ENCODE measurements at regions not wholly inside any gene's neighbourhood (a gene's known extent, or its start where the extent isn't known, plus 50 kb on each side); places are given as distances from the start of the nearest gene placed in this dataset.

GRCh38 chr14:44448951-44449358 lies 58.1 kb downstream of the FSCB start:
- CTCF ChIA-PET: no interaction called here
- no peak for TF ChIP-seq EZH2phosphoT487 (IDR thresholded peaks at IDR 0.05; ENCODE audit: borderline replicate concordance, low read length)
- no peak for TF ChIP-seq EZH2 (IDR thresholded peaks at IDR 0.05; ENCODE audit: low read length, unreplicated experiment)
- no peak for TF ChIP-seq CTCF (conservative IDR thresholded peaks at IDR 0.05; ENCODE audit: low read depth, low read length)
- no peaks in the 10 kb centered on the region for H3K79me2 ChIP-seq (ENCODE audit: low read length)
- H3K4me3 ChIP-seq (ENCODE audit: low read length): no peak overlapping the region
- BruUV-seq (replicated peaks): no TSS peak
- DNase-seq (no peak), ATAC-seq (no peak)
- H3K4me2 ChIP-seq (ENCODE audit: low read length): no peak overlapping the region
- no peaks in the 10 kb centered on the region for H3K36me3 ChIP-seq (ENCODE audit: low read depth, low read length)
- H4K20me1 ChIP-seq (ENCODE audit: low read length): no peaks in the 10 kb centered on the region
- intact Hi-C loops (cut with micrococcal nuclease): loop anchor here (10.0 kb wide), 1 partner anchor 254 kb away; no protein-coding TSS in a partner anchor
- no peaks in the 10 kb centered on the region for H3K27me3 ChIP-seq (ENCODE audit: low read length)
- H3K9me2 ChIP-seq (replicated peaks; ENCODE audit: low read length): no peaks in the 10 kb centered on the region
- H3K9ac ChIP-seq (ENCODE audit: low read length): no peak overlapping the region
- H3K9me3 ChIP-seq (ENCODE audit: low read length): 0 out of 2 replicates have a peak, but pooled peaks cover 3% of the 10 kb centered on the region
- no peaks in the 10 kb centered on the region for H3F3A ChIP-seq (ENCODE audit: low read length, unreplicated experiment)
- H3K27ac ChIP-seq (ENCODE audit: low read length): no peak overlapping the region
- H3K4me1 ChIP-seq (ENCODE audit: insufficient read depth, low read length): no peaks in the 10 kb centered on the region
- no peak overlapping the region for H2AFZ ChIP-seq (ENCODE audit: low read length)
- POLR2A ChIA-PET (ENCODE audit: unreplicated experiment): no interaction called here

GRCh38 chr14:44446965-44447364 lies 60.1 kb downstream of the FSCB start:
- H3K79me2 ChIP-seq (ENCODE audit: low read length): no peaks in the 10 kb centered on the region
- H3K9me2 ChIP-seq (replicated peaks; ENCODE audit: low read length): no peaks in the 10 kb centered on the region
- H3K36me3 ChIP-seq (ENCODE audit: low read depth, low read length): no peaks in the 10 kb centered on the region
- intact Hi-C loops (cut with micrococcal nuclease): loop anchor here (10.0 kb wide), 1 partner anchor 252 kb away; no protein-coding TSS in a partner anchor
- no peak overlapping the region for H3K27ac ChIP-seq (ENCODE audit: low read length)
- H3K4me1 ChIP-seq (ENCODE audit: insufficient read depth, low read length): no peaks in the 10 kb centered on the region
- ChIA-PET CTCF (no interaction called here), POLR2A (ENCODE audit: unreplicated experiment) (no interaction called here)
- H3K4me2 ChIP-seq (ENCODE audit: low read length): no peak overlapping the region
- DNase-seq: no peak
- H3K9ac ChIP-seq (ENCODE audit: low read length): no peak overlapping the region
- no peaks in the 10 kb centered on the region for H4K20me1 ChIP-seq (ENCODE audit: low read length)
- no peak for ATAC-seq
- no peak overlapping the region for H3K4me3 ChIP-seq (ENCODE audit: low read length)
- H3K27me3 ChIP-seq (ENCODE audit: low read length): no peaks in the 10 kb centered on the region
- no peak overlapping the region for H2AFZ ChIP-seq (ENCODE audit: low read length)
- H3F3A ChIP-seq (ENCODE audit: low read length, unreplicated experiment): no peaks in the 10 kb centered on the region
- TF ChIP-seq EZH2phosphoT487 (IDR thresholded peaks at IDR 0.05; ENCODE audit: borderline replicate concordance, low read length) (no peak), CTCF (conservative IDR thresholded peaks at IDR 0.05; ENCODE audit: low read depth, low read length) (no peak)
- no TSS peak for BruUV-seq (replicated peaks)
- H3K9me3 ChIP-seq (ENCODE audit: low read length): 0 out of 2 replicates have a peak, but pooled peaks cover 3% of the 10 kb centered on the region

DNA sequence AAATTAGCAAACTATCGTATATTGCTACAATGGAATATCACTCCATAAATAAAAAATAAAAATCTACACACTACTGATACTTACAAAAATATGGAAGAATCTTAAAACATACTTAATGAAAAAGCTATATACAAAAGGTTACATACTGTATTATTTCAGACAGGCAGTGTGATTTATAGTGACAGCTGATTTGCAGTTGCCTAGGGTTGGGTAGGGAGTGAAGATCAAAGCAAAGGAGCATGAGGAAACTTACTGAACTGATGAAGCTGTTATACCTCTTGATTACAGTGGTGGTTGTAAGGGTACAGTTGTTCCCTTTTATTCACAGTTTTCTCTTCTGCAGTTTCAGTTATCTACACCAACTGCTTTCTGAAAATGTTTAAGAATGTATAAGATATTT lies 62.6 kb downstream of the FSCB start:
- TF ChIP-seq EZH2phosphoT487 (IDR thresholded peaks at IDR 0.05; ENCODE audit: borderline replicate concordance, low read length) (no peak), EZH2 (IDR thresholded peaks at IDR 0.05; ENCODE audit: low read length, unreplicated experiment) (no peak), CTCF (conservative IDR thresholded peaks at IDR 0.05; ENCODE audit: low read depth, low read length) (no peak)
- Histone ChIP-seq H3K36me3 (ENCODE audit: low read depth, low read length) (no peaks in the 10 kb centered on the region), H4K20me1 (ENCODE audit: low read length) (no peaks in the 10 kb centered on the region), H3K4me1 (ENCODE audit: insufficient read depth, low read length) (no peaks in the 10 kb centered on the region), H3F3A (ENCODE audit: low read length, unreplicated experiment) (no peaks in the 10 kb centered on the region), H3K9me2 (replicated peaks; ENCODE audit: low read length) (no peaks in the 10 kb centered on the region), H3K4me2 (ENCODE audit: low read length) (no peak overlapping the region), H3K4me3 (ENCODE audit: low read length) (no peak overlapping the region), H2AFZ (ENCODE audit: low read length) (no peak overlapping the region), H3K79me2 (ENCODE audit: low read length) (no peaks in the 10 kb centered on the region), H3K9ac (ENCODE audit: low read length) (no peak overlapping the region), H3K9me3 (ENCODE audit: low read length) (0 out of 2 replicates have a peak, but pooled peaks cover 3% of the 10 kb centered on the region), H3K27ac (ENCODE audit: low read length) (no peak overlapping the region), H3K27me3 (ENCODE audit: low read length) (no peaks in the 10 kb centered on the region)
- CTCF ChIA-PET: no interaction called here
- ATAC-seq: no peak
- POLR2A ChIA-PET (ENCODE audit: unreplicated experiment): interaction anchor here (0.6 kb wide), 1 partner anchor 9 kb away, joined by 3 read pairs; no protein-coding TSS in a partner anchor
- intact Hi-C loops (cut with micrococcal nuclease): loop anchor here (10.0 kb wide), 1 partner anchor 250 kb away; no protein-coding TSS in a partner anchor
- no TSS peak for BruUV-seq (replicated peaks)
- no peak for DNase-seq

Data from PC-3 (cell line).